Astrocyte of the cerebellum (primary cell): ENCODE measurements at regions not wholly inside any gene's neighbourhood (a gene's known extent, or its start where the extent isn't known, plus 50 kb on each side); places are given as distances from the start of the nearest gene placed in this dataset.

Experiments
- DNase-seq: peaks from one replicate; pipeline ENCODE4 v3.0.0-alpha.2; 2011; ENCODE audit warnings: low read depth
- H3K4me3 ChIP-seq: 2 replicates; pipeline ENCODE4 v1.5.1; 2011; ENCODE audit warnings: mild to moderate bottlenecking, low read depth, low read length, moderate library complexity
- in situ Hi-C: cut with HindIII; loops from 2 replicates; pipeline ENCODE4 v1.10.0; 2017; ENCODE audit warnings: low sequenced_read_pairs
- TF ChIP-seq, protein P1 (sequence below): IDR thresholded peaks from 2 replicates; pipeline ENCODE4 v1.5.1; 2012; ENCODE audit warnings: low read length, low read depth, moderate library complexity, mild to moderate bottlenecking; ENCODE audit errors: missing control alignments

- in situ Hi-C loops = no loop called here
- no peak overlapping the region for H3K4me3 ChIP-seq
- no peak for DNase-seq
- TF ChIP-seq, protein P1, sequence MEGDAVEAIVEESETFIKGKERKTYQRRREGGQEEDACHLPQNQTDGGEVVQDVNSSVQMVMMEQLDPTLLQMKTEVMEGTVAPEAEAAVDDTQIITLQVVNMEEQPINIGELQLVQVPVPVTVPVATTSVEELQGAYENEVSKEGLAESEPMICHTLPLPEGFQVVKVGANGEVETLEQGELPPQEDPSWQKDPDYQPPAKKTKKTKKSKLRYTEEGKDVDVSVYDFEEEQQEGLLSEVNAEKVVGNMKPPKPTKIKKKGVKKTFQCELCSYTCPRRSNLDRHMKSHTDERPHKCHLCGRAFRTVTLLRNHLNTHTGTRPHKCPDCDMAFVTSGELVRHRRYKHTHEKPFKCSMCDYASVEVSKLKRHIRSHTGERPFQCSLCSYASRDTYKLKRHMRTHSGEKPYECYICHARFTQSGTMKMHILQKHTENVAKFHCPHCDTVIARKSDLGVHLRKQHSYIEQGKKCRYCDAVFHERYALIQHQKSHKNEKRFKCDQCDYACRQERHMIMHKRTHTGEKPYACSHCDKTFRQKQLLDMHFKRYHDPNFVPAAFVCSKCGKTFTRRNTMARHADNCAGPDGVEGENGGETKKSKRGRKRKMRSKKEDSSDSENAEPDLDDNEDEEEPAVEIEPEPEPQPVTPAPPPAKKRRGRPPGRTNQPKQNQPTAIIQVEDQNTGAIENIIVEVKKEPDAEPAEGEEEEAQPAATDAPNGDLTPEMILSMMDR = no peak
Observed at GRCh38 chr22:22711532-22711913, 67.1 kb downstream of the GGTLC2 start.

GRCh38 chr22:22712092-22712658 is 67.8 kb downstream of the GGTLC2 start:
- TF ChIP-seq, protein P1 = no peak
- no peak for DNase-seq
- in situ Hi-C loops = no loop called here
- H3K4me3 ChIP-seq = no peak overlapping the region

GRCh38 chr22:22712666-22713365 is 68.4 kb downstream of the GGTLC2 start:
- TF ChIP-seq, protein P1 = no peak
- in situ Hi-C loops = no loop called here
- no peak overlapping the region for H3K4me3 ChIP-seq
- DNase-seq = no peak

DNA sequence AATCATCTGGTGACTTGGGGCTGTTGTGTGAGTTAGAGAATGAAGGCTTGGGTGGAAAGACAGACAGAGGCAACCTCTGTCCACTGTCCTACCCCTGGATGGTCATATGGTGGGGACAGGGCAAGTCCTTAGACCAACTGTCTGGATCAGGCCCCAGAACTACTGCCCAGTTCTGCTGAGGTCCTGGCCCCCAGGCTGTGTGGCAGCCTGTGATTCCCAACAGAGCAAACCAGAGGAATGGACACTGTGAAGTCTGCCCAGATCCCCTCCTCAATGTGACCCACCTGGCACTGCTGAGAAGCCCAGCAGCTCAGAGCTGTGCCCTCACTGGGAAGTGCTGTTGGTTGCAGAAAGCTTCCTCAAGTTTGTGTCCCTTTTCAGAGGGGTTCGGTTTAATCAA is 69.0 kb downstream of the GGTLC2 start:
- in situ Hi-C loops = no loop called here
- no peak for DNase-seq
- TF ChIP-seq, protein P1 = no peak
- no peak overlapping the region for H3K4me3 ChIP-seq

DNA sequence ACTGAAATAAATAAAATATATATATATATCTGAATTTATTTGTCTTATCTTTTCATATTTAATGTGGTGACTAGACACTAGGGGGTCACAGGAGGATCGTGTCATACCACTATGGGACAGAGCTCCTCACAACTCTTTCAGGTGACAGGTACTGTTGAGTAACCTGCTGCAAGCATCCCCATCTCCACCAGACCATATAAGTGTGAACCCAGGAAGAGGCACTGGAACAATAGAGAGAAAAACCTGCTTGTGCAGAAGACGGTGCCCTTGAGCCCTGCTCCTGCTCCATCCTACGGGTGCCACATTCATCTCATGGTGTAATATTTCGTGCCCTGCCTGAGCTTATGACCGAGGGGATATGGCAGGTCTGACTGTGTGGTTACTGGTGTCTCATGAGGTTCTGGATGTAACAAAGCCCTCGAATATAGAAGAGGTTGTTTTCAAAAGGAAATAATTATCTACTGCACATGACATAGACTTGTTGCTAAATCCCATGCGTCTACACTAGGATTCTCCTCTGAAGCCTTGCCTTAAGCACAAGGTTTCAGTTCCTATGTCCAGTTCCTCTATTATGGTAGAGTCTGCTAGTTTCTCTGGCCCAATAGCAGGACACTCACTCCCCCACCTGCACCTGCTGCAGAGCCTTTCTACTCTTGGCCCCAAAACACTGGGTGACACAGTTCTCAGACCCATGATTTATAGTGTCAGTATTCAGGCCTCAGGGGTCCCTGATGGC is 70.4 kb downstream of the GGTLC2 start:
- DNase-seq = no peak
- in situ Hi-C loops = no loop called here
- H3K4me3 ChIP-seq = no peak overlapping the region
- TF ChIP-seq, protein P1 = no peak

- no peak overlapping the region for H3K4me3 ChIP-seq
- no peak for DNase-seq
- in situ Hi-C loops = no loop called here
- TF ChIP-seq, protein P1 = no peak
Observed at GRCh38 chr22:22716136-22716665, 71.8 kb downstream of the GGTLC2 start.
